ENCODE measurements at regions not wholly inside any gene's neighbourhood (a gene's known extent, or its start where the extent isn't known, plus 50 kb on each side); places are given as distances from the start of the nearest gene placed in this dataset.

DNA sequence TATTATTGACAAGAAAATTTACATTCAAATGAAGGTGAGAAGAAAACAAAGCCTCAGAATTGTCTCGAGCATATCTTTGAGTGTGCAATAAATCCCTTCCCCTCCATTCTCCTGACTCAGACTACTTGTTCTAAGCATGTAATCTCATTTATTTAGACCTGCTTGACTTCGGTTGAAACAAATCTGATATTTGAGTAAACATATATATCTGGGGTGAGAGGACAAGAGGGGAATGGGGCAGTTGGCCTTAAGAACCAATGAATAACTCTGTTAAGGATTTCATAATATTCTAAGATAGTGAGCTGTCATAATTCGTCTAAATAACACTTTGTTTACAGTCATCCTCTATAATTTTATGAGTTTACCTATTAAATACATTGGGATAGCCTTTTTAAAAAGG, 142.7 kb downstream of the SIPA1L2 start:
- no peak for DNase-seq (ENCODE audit: extremely low read depth, insufficient read length)
- H3K27me3 ChIP-seq (replicated peaks; ENCODE audit: control insufficient read depth, insufficient read depth, low read length) = no peaks in the 10 kb centered on the region; the same call in 1 of the 2 replicates
- no peak overlapping the region for H3K4me3 ChIP-seq (replicated peaks; ENCODE audit: low read depth, low read length)
- TF ChIP-seq, protein P1, sequence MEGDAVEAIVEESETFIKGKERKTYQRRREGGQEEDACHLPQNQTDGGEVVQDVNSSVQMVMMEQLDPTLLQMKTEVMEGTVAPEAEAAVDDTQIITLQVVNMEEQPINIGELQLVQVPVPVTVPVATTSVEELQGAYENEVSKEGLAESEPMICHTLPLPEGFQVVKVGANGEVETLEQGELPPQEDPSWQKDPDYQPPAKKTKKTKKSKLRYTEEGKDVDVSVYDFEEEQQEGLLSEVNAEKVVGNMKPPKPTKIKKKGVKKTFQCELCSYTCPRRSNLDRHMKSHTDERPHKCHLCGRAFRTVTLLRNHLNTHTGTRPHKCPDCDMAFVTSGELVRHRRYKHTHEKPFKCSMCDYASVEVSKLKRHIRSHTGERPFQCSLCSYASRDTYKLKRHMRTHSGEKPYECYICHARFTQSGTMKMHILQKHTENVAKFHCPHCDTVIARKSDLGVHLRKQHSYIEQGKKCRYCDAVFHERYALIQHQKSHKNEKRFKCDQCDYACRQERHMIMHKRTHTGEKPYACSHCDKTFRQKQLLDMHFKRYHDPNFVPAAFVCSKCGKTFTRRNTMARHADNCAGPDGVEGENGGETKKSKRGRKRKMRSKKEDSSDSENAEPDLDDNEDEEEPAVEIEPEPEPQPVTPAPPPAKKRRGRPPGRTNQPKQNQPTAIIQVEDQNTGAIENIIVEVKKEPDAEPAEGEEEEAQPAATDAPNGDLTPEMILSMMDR (IDR thresholded peaks at IDR 0.05; ENCODE audit: insufficient read depth, low read length, poor library complexity, severe bottlenecking) = no peak
- no peaks in the 10 kb centered on the region for H3K36me3 ChIP-seq (ENCODE audit: control insufficient read depth, insufficient read depth, low read length)

DNA sequence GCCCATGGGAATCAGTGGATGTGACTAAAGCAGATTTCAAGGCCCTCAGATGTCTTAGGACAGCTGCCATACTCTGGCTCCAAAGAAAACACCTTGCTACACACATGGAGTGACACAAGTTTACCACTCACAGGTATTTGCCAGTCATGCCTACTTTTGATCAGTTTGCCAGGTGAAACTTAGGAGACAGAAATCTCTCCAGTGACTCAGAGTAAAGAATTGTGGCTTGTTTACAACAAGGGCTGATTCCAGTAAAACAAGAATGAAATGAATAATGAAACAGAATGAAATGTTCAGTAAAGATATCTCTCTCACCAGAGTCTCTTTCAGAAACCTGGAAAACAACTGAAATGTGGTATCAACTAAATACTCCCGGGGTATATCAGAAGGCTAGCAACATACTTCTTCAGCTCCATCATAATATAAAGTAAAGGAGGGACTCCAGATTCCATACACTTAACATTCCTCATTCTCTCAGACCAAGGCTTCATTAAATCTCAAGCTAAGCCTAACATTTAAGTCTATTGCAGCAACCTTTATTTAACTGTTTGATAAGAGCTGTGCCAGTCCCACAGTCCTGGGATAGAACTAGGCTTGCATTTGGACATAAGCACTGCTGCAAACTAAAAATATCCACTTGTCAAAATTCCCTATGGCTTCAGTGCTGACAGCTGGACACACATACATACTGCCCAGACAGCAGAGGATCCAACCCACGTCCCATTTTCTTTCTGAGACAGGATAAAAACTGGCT, 143.3 kb downstream of the SIPA1L2 start:
- no peak for DNase-seq (ENCODE audit: extremely low read depth, insufficient read length)
- TF ChIP-seq, protein P1 (IDR thresholded peaks at IDR 0.05; ENCODE audit: insufficient read depth, low read length, poor library complexity, severe bottlenecking) = no peak
- Histone ChIP-seq H3K36me3 (ENCODE audit: control insufficient read depth, insufficient read depth, low read length) (no peaks in the 10 kb centered on the region), H3K27me3 (replicated peaks; ENCODE audit: control insufficient read depth, insufficient read depth, low read length) (no peaks in the 10 kb centered on the region; the same call in 1 of the 2 replicates), H3K4me3 (replicated peaks; ENCODE audit: low read depth, low read length) (no peak overlapping the region)

DNA sequence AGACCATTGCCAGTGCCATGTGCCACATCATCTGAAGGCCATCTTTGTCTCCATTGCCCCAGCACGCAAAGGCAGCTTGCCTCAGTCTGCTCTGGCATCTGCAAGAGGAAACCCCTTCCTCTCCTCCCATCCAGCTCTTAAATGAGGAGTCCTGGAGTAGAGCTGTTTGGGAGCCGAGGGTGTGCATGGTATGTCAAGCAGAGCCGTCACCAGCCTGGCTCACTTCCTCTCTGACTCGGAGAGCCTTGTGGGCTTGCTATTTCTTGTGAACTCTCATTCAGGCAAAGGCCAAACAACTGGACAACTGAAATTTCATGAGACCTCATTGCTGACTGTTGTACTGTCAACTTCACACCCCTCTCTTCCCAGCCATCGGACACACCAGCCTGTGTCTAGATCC, 143.9 kb downstream of the SIPA1L2 start:
- TF ChIP-seq, protein P1 (IDR thresholded peaks at IDR 0.05; ENCODE audit: insufficient read depth, low read length, poor library complexity, severe bottlenecking) = no peak
- no peaks in the 10 kb centered on the region for H3K36me3 ChIP-seq (ENCODE audit: control insufficient read depth, insufficient read depth, low read length)
- H3K27me3 ChIP-seq (replicated peaks; ENCODE audit: control insufficient read depth, insufficient read depth, low read length) = no peaks in the 10 kb centered on the region; the same call in 1 of the 2 replicates
- H3K4me3 ChIP-seq (replicated peaks; ENCODE audit: low read depth, low read length) = no peak overlapping the region
- no peak for DNase-seq (ENCODE audit: extremely low read depth, insufficient read length)

DNA sequence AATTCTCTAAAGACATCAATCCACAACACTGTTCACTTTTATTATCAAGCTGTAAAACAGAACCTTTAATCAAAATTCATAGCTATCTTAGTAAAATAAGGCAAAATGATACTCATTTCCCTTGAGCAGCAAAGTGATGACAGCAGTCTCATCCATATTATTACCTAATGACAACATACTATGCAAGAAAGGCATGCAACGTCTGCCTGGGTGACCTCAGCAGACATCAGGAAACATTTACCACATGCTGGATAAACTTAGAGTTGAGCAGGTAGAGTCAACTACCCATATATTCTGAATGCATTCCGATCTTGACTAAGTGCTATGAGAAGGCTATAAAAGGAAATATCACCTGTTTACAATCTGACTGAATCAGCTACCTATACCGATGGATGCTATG, 145.1 kb downstream of the SIPA1L2 start:
- TF ChIP-seq, protein P1 (IDR thresholded peaks at IDR 0.05; ENCODE audit: insufficient read depth, low read length, poor library complexity, severe bottlenecking) = no peak
- Histone ChIP-seq H3K27me3 (replicated peaks; ENCODE audit: control insufficient read depth, insufficient read depth, low read length) (no peaks in the 10 kb centered on the region; the same call in 1 of the 2 replicates), H3K4me3 (replicated peaks; ENCODE audit: low read depth, low read length) (no peak overlapping the region), H3K36me3 (ENCODE audit: control insufficient read depth, insufficient read depth, low read length) (no peaks in the 10 kb centered on the region)
- DNase-seq (ENCODE audit: extremely low read depth, insufficient read length) = no peak

DNA sequence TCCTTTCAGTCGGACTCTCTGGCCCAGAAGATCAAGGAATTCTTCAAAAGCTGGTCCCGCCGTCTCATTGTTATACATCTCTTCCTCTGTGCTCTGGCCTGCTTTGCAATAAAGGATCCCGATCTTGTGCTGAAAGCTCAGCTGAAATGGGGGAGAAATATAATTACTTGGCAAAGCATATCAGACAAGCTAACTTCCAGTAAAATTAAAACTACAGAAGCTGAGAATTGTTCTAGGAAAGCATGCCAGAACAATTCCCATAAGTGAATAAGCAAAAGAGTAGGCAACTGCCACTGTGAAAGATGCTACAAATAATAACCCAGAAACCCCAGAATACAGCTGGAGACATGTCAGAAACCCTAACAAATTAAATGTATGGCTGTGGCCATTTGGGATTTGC, 146.1 kb downstream of the SIPA1L2 start:
- TF ChIP-seq, protein P1 (IDR thresholded peaks at IDR 0.05; ENCODE audit: insufficient read depth, low read length, poor library complexity, severe bottlenecking) = no peak

More for the DNA sequence above, 146.1 kb downstream of the SIPA1L2 start:
- Histone ChIP-seq H3K4me3 (replicated peaks; ENCODE audit: low read depth, low read length) (no peak overlapping the region), H3K27me3 (replicated peaks; ENCODE audit: control insufficient read depth, insufficient read depth, low read length) (no peaks in the 10 kb centered on the region), H3K36me3 (ENCODE audit: control insufficient read depth, insufficient read depth, low read length) (no peaks in the 10 kb centered on the region)
- DNase-seq (ENCODE audit: extremely low read depth, insufficient read length) = no peak

Data from GM06990 (cell line).